Left lung (tissue), 4 donors: ENCODE measurements at regions not wholly inside any gene's neighbourhood (a gene's known extent, or its start where the extent isn't known, plus 50 kb on each side); places are given as distances from the start of the nearest gene placed in this dataset.

Experiments
- ATAC-seq: fragments of 200-7000 bp; cut with Tn5 transposase; one replicate; pipeline ENCODE4 v1.9.1; 2020; ENCODE audit warnings: moderate library complexity
- DNase-seq, 4 donors: peaks; one replicate each; pipeline ENCODE4 v3.0.0-alpha.2; 2013 to 2020
- H3K27ac ChIP-seq, 2 donors: fragments of 200-600 bp; sonication (generic) in 1 of 2; one replicate each; pipeline versions ENCODE4 v1.5.0 to v1.8.0; 2020 to 2021
- H3K27me3 ChIP-seq, 2 donors: fragments of 200-600 bp; sonication (generic) in 1 of 2; one replicate each; pipeline versions ENCODE4 v1.5.0 to v1.8.0; 2020 to 2021
- H3K36me3 ChIP-seq, 2 donors: fragments of 200-600 bp; sonication (generic) in 1 of 2; one replicate each; pipeline versions ENCODE4 v1.5.0 to v1.8.0; 2020 to 2021
- H3K4me1 ChIP-seq, 2 donors: fragments of 200-600 bp; one replicate each; pipeline ENCODE4 v1.8.0; 2021
- H3K4me3 ChIP-seq, 2 donors: fragments of 200-600 bp; sonication (generic) in 1 of 2; one replicate each; pipeline versions ENCODE4 v1.5.0 to v1.8.0; 2020 to 2021; ENCODE audit warnings: mild to moderate bottlenecking in 1 of 2
- H3K9me3 ChIP-seq, 2 donors: fragments of 200-600 bp; sonication (generic) in 1 of 2; one replicate each; pipeline versions ENCODE4 v1.5.0 to v1.8.0; 2020 to 2021
- intact Hi-C, 2 donors: fragments of 100-400 bp; cut with DNase I; formaldehyde crosslinking; loops; one replicate each; pipeline versions ENCODE4 v1.11.2 to v1.14.2; 2022
- TF ChIP-seq, protein P1 (sequence below), 2 donors: fragments of 200-600 bp; sonication (generic) in 1 of 2; IDR thresholded peaks; one replicate each; pipeline versions ENCODE4 v1.5.0 to v1.8.0; 2021; ENCODE audit warnings: antibody characterized with exemption in 2 of 2
- donor health status: DM: no; HTN: yes; CAD: no.
- donor health status: DM: no; HTN: no; CAD: no.

DNA sequence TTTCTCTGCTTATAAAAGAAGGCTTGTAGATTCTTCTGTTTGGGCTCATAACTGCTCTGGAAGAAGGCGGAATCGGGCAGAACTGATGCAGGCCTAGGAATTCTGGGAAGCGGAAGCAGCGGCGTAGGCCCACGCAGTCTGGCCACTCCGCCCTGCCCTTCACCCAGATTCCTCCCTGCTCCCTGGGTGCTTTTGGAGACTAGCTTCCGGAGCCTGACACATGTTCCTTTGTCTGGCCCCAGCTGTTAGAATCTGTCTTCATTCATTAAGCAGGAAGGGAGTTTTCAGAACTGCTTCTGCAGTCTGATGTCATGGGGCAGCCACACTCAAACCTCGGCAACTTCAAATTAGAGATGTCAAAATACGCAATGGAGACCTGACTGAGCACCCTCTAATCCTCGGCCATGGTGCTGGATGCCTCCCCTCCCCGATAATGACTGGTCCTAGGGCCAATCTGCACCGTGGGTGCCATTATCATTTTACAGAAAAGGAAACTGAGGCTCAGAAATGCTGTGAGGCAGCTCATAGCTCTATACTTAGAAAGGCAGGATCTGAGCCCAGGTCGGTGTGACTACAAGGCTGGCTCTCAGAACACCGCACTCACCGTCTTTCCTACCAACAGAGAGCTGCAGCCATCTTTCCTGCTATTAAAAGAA, 275.7 kb downstream of the MYCN start:
- Histone ChIP-seq H3K9me3 (no peaks in the 10 kb centered on the region), H3K4me3 (no peak overlapping the region), H3K27ac (no peak overlapping the region), H3K27me3 (no peaks in the 10 kb centered on the region), H3K36me3 (no peaks in the 10 kb centered on the region), H3K4me1 (no peaks in the 10 kb centered on the region)
- no peak for ATAC-seq
- intact Hi-C loops, result no loop called here
- no peak for DNase-seq
- TF ChIP-seq, protein P1, sequence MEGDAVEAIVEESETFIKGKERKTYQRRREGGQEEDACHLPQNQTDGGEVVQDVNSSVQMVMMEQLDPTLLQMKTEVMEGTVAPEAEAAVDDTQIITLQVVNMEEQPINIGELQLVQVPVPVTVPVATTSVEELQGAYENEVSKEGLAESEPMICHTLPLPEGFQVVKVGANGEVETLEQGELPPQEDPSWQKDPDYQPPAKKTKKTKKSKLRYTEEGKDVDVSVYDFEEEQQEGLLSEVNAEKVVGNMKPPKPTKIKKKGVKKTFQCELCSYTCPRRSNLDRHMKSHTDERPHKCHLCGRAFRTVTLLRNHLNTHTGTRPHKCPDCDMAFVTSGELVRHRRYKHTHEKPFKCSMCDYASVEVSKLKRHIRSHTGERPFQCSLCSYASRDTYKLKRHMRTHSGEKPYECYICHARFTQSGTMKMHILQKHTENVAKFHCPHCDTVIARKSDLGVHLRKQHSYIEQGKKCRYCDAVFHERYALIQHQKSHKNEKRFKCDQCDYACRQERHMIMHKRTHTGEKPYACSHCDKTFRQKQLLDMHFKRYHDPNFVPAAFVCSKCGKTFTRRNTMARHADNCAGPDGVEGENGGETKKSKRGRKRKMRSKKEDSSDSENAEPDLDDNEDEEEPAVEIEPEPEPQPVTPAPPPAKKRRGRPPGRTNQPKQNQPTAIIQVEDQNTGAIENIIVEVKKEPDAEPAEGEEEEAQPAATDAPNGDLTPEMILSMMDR (IDR thresholded peaks at IDR 0.05), result no peak

GRCh38 chr2:16214861-16215260, 274.5 kb downstream of the MYCN start:
- Histone ChIP-seq H3K27me3 (no peaks in the 10 kb centered on the region), H3K36me3 (no peaks in the 10 kb centered on the region), H3K27ac (no peak overlapping the region), H3K9me3 (no peaks in the 10 kb centered on the region), H3K4me3 (no peak overlapping the region), H3K4me1 (no peaks in the 10 kb centered on the region)
- ATAC-seq (no peak), DNase-seq (no peak)
- intact Hi-C loops, result no loop called here
- TF ChIP-seq, protein P1 (IDR thresholded peaks at IDR 0.05), result no peak

GRCh38 chr2:16214391-16214790, 274.0 kb downstream of the MYCN start:
- intact Hi-C loops, result no loop called here
- Histone ChIP-seq H3K27ac (no peak overlapping the region), H3K4me3 (no peak overlapping the region)

GRCh38 chr2:16212321-16212720, 272.0 kb downstream of the MYCN start:
- Histone ChIP-seq H3K9me3 (peaks cover 0 to 8% of the 10 kb centered on the region in 2 donors), H3K4me1 (no peaks in the 10 kb centered on the region)
- intact Hi-C loops, result no loop called here

More at GRCh38 chr2:16214391-16214790, 274.0 kb downstream of the MYCN start:
- ATAC-seq (no peak), DNase-seq (no peak)
- TF ChIP-seq, protein P1 (IDR thresholded peaks at IDR 0.05), result no peak
- no peaks in the 10 kb centered on the region for H3K36me3 ChIP-seq
- no peaks in the 10 kb centered on the region for H3K9me3 ChIP-seq
- no peaks in the 10 kb centered on the region for H3K4me1 ChIP-seq
- H3K27me3 ChIP-seq, result no peaks in the 10 kb centered on the region

DNA sequence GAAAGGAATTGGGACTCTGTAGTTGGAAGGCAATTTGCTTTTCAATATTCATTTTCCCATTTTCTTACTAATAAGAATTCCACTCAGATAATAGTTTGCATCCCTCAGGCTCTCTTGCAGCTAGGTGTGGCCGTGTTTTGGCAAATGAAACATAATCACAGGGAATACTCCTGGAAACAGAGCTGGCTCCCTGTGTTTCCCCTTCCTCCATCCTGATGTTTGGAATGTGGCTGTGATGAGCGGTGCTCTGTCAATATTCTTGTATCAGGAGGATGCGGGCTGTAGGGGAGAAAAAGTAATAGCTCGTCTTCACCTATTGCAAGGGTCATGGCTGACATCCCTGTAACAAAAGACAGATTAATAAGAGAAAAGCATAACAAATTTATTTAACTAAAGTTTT, 271.0 kb downstream of the MYCN start:
- no peaks in the 10 kb centered on the region for H3K27me3 ChIP-seq
- intact Hi-C loops, result no loop called here
- no peak for DNase-seq
- no peaks in the 10 kb centered on the region for H3K36me3 ChIP-seq
- H3K4me3 ChIP-seq, result no peak overlapping the region
- peaks cover 0 to 8% of the 10 kb centered on the region in 2 donors for H3K9me3 ChIP-seq
- TF ChIP-seq, protein P1 (IDR thresholded peaks at IDR 0.05), result no peak
- no peaks in the 10 kb centered on the region for H3K4me1 ChIP-seq
- ATAC-seq, result no peak
- no peak overlapping the region for H3K27ac ChIP-seq

More at GRCh38 chr2:16212321-16212720, 272.0 kb downstream of the MYCN start:
- no peaks in the 10 kb centered on the region for H3K36me3 ChIP-seq
- ATAC-seq, result no peak
- no peaks in the 10 kb centered on the region for H3K27me3 ChIP-seq
- DNase-seq, result no peak
- TF ChIP-seq, protein P1 (IDR thresholded peaks at IDR 0.05), result no peak
- no peak overlapping the region for H3K27ac ChIP-seq
- H3K4me3 ChIP-seq, result no peak overlapping the region
